ENCODE measurements at regions not wholly inside any gene's neighbourhood (a gene's known extent, or its start where the extent isn't known, plus 50 kb on each side); places are given as distances from the start of the nearest gene placed in this dataset.

GRCh38 chr1:201745023-201745422 lies 83.9 kb upstream of the IPO9 start:
- H3K4me1 ChIP-seq: peaks cover 9 to 11% of the 10 kb centered on the region in 2 donors

GRCh38 chr1:201746156-201746555 lies 82.8 kb upstream of the IPO9 start:
- Histone ChIP-seq H3K9me3 (no peaks in the 10 kb centered on the region), H3K27ac (no peak overlapping the region), H3K36me3 (no peaks in the 10 kb centered on the region), H3K4me3 (no peak overlapping the region), H3K4me1 (peaks cover 6% of the 10 kb centered on the region in 2 donors), H3K27me3 (no peaks in the 10 kb centered on the region)
- intact Hi-C loops (cut with DNase I; ENCODE audit: low total_unique reads): no loop called here
- ATAC-seq (no peak), DNase-seq (no peak)
- in situ Hi-C loops (cut with MboI; ENCODE audit: low sequenced_read_pairs in 4 of 4): no loop called here
- TF ChIP-seq CTCF (IDR thresholded peaks at IDR 0.05 in 4 of 5, conservative IDR thresholded peaks at IDR 0.05 in 1 of 5) (no peak), POLR2A (IDR thresholded peaks at IDR 0.05) (no peak)

More at GRCh38 chr1:201745023-201745422, 83.9 kb upstream of the IPO9 start:
- intact Hi-C loops (cut with DNase I; ENCODE audit: low total_unique reads) (no loop called here), in situ Hi-C loops (cut with MboI; ENCODE audit: low sequenced_read_pairs in 4 of 4) (no loop called here)
- H3K4me3 ChIP-seq: no peak overlapping the region
- ATAC-seq (no peak), DNase-seq (no peak)
- TF ChIP-seq CTCF (IDR thresholded peaks at IDR 0.05 in 4 of 5, conservative IDR thresholded peaks at IDR 0.05 in 1 of 5) (no peak), POLR2A (IDR thresholded peaks at IDR 0.05) (no peak)
- no peaks in the 10 kb centered on the region for H3K36me3 ChIP-seq
- H3K9me3 ChIP-seq: no peaks in the 10 kb centered on the region
- no peak overlapping the region for H3K27ac ChIP-seq
- peaks cover 2 to 5% (median 2%) of the 10 kb centered on the region in 3 donors for H3K27me3 ChIP-seq

GRCh38 chr1:201747261-201747660 lies 81.7 kb upstream of the IPO9 start:
- Histone ChIP-seq H3K4me1 (peaks cover 6 to 8% of the 10 kb centered on the region in 2 donors), H3K9me3 (no peaks in the 10 kb centered on the region), H3K4me3 (no peak overlapping the region), H3K27ac (no peak overlapping the region), H3K27me3 (no peaks in the 10 kb centered on the region), H3K36me3 (no peaks in the 10 kb centered on the region)
- TF ChIP-seq CTCF (IDR thresholded peaks at IDR 0.05 in 4 of 5, conservative IDR thresholded peaks at IDR 0.05 in 1 of 5) (no peak), POLR2A (IDR thresholded peaks at IDR 0.05) (no peak)
- DNase-seq (no peak), ATAC-seq (no peak)
- in situ Hi-C loops (cut with MboI; ENCODE audit: low sequenced_read_pairs in 4 of 4): no loop called here
- intact Hi-C loops (cut with DNase I; ENCODE audit: low total_unique reads): no loop called here

GRCh38 chr1:201748335-201748734 lies 80.6 kb upstream of the IPO9 start:
- intact Hi-C loops (cut with DNase I; ENCODE audit: low total_unique reads): no loop called here
- H3K27ac ChIP-seq: no peak overlapping the region
- H3K4me1 ChIP-seq: peaks cover 6 to 8% of the 10 kb centered on the region in 2 donors
- ATAC-seq: no peak
- H3K27me3 ChIP-seq: no peaks in the 10 kb centered on the region
- no peak overlapping the region for H3K4me3 ChIP-seq
- H3K36me3 ChIP-seq: no peaks in the 10 kb centered on the region
- no peaks in the 10 kb centered on the region for H3K9me3 ChIP-seq
- no peak for TF ChIP-seq POLR2A (IDR thresholded peaks at IDR 0.05)
- no peak for TF ChIP-seq CTCF (IDR thresholded peaks at IDR 0.05 in 4 of 5, conservative IDR thresholded peaks at IDR 0.05 in 1 of 5)
- DNase-seq: no peak
- in situ Hi-C loops (cut with MboI; ENCODE audit: low sequenced_read_pairs in 4 of 4): no loop called here

- Histone ChIP-seq H3K27ac (no peak overlapping the region), H3K27me3 (peaks cover 0 to 2% (median 0%) of the 10 kb centered on the region in 3 donors), H3K4me1 (peaks cover 6 to 10% of the 10 kb centered on the region in 2 donors), H3K36me3 (no peaks in the 10 kb centered on the region), H3K9me3 (no peaks in the 10 kb centered on the region), H3K4me3 (no peak overlapping the region)
- no peak for ATAC-seq
- no peak for DNase-seq
- TF ChIP-seq POLR2A (IDR thresholded peaks at IDR 0.05): no peak
- TF ChIP-seq CTCF (IDR thresholded peaks at IDR 0.05 in 4 of 5, conservative IDR thresholded peaks at IDR 0.05 in 1 of 5): no peak
- intact Hi-C loops (cut with DNase I; ENCODE audit: low total_unique reads): no loop called here
- in situ Hi-C loops (cut with MboI; ENCODE audit: low sequenced_read_pairs in 4 of 4): no loop called here
Measured at GRCh38 chr1:201749059-201749690, 79.8 kb upstream of the IPO9 start.
